Mucosa of gallbladder (tissue), 1 donor: ENCODE measurements at regions not wholly inside any gene's neighbourhood (a gene's known extent, or its start where the extent isn't known, plus 50 kb on each side); places are given as distances from the start of the nearest gene placed in this dataset.
"Not testable (repeated sequence)": the region's sequence is repeated elsewhere in the genome, so short reads cannot be mapped to it uniquely, and the experiment has no call there.

Experiments
- DNase-seq: peaks from one replicate; pipeline ENCODE4 v3.0.0-alpha.2; 2020; ENCODE audit warnings: low spot score
- donor health status: DM: no; HTN: no; CAD: no.

DNA sequence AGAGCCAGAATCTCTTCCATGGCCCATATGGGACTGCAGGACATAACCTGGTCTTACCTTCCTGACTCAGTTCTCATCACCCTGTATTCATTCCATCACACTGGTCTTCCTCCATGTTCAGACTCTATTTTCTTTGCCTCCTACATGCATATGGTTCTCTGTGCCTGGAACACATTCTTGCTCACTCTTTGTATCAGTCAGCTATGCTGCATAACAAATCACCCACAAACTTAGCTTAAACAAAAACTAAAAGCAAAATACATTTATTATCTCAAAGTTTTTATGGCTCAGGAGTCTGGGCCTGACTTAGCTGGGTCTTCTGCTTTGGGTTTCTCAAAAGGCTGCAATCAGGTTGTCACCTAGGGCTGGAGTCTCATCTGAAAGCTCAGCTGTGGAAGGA is 712.6 kb upstream of the TBX3 start:
- DNase-seq: no peak

GRCh38 chr12:115394496-115395220 is 710.7 kb upstream of the TBX3 start:
- DNase-seq: no peak

GRCh38 chr12:115388139-115388538 is 704.2 kb upstream of the TBX3 start:
- no peak for DNase-seq

DNA sequence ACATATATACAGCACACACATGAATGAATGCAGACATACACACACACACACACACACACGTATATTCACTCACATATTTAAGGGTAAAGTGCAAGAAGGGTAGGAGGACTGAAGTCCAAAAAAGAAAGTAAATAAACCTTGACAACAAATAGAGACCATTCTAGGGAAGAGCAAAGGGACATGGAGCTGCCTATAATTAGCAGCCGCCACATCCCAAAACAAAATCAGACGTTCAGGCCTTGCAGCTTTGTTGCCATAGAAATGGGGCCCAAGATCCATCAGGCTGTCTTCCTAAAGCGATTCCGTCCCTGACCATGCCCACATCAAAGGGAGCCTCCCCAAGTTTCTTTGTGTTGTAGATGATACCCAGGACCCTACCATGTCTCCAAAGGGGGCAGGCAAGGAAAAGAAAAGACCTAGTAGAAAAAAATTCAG is 703.5 kb upstream of the TBX3 start:
- no peak for DNase-seq

GRCh38 chr12:115386946-115387345 is 703.0 kb upstream of the TBX3 start:
- DNase-seq: no peak

GRCh38 chr12:115385141-115385540 is 701.2 kb upstream of the TBX3 start:
- DNase-seq: no peak

GRCh38 chr12:115384391-115384790 is 700.4 kb upstream of the TBX3 start:
- DNase-seq: no peak

- DNase-seq: no peak
Observed at GRCh38 chr12:115383668-115384067, 699.7 kb upstream of the TBX3 start.

DNA sequence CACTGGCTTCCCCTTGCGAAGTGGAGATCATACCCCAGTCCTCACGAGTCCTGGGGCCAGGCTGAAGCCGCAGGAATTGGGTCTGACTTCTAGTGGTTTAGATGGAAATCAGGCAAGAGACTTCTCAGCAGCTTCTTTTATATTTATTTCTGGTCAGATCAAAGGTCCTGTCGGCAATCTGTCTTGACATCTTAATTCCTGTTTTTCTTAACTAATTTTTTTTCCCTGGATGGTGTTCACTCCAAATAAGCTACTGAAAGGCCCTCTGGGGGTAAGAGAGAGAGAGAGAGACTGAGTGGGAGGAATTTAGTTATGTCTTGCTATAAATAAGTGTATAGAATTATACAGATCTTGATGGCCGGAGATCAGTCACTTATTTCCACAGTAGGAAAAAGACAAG is 698.7 kb upstream of the TBX3 start:
- no peak for DNase-seq

DNA sequence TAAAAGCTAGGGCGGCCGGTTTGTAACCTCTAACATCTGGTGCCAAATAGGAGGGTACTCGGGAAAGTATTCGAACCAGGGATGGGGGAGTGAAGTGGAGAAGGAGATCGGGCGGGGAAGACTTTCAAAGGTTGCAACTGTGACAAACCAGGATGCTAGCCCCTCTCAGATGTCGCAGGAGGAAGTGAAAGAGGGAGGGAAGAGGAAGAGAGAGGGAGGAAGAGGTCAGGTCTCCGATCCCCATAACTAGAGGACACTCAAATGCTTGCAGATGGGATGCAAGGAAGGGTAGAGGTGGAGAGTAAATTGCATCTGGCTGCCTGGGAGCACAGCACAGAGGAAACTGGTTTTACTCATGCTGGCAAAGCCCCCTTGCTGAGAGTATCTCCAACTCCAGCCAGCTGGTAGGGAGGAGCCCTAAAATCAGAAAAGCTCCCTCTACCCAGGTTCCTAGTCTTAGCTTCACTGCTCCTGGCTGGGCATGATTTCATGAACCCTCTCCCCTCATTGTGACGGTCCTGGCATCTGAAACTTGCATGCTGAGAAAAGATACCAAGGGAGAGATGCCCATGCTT is 696.7 kb upstream of the TBX3 start:
- DNase-seq: no peak

DNA sequence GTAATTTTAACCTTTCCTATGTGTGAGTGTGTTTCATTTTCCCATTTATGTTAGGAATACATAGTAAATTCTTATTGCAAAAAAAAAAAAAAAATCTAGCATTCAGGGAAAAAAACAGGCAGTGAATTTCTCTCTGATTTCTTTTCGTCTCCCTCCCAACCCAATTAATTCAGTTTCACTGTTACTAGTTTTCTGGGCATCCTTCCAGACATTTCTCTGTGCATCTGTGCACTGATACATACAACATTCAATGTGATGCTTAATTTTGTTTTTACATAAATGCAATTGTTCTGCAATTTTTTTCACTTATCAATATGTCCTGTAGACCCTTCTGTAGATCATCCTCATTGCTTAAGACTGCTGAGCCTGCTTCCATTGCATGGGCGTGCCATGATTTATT is 694.3 kb upstream of the TBX3 start:
- no peak for DNase-seq

DNA sequence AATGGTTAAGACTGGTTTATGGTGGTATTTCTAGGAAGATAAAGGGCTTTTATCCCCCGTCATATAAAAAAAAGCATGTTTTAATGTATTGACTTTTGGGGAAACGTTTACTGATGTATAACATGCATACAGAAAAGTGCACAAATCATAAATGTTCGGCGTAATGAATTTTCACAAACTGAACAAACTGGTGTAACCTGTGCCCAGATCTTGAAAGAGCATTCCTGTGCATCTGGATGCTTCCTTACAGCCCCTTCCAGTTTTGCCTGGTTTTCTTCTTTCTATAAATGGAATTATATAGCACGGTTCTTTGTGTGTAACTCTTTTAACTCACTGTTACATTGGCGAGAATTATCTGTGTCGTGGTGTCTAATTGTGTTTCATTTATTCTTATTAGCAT is 693.8 kb upstream of the TBX3 start:
- DNase-seq: no peak

- DNase-seq: no peak
Observed at GRCh38 chr12:115377230-115377629, 693.3 kb upstream of the TBX3 start.

- no peak for DNase-seq
Observed at GRCh38 chr12:115375186-115375991, 691.4 kb upstream of the TBX3 start.

DNA sequence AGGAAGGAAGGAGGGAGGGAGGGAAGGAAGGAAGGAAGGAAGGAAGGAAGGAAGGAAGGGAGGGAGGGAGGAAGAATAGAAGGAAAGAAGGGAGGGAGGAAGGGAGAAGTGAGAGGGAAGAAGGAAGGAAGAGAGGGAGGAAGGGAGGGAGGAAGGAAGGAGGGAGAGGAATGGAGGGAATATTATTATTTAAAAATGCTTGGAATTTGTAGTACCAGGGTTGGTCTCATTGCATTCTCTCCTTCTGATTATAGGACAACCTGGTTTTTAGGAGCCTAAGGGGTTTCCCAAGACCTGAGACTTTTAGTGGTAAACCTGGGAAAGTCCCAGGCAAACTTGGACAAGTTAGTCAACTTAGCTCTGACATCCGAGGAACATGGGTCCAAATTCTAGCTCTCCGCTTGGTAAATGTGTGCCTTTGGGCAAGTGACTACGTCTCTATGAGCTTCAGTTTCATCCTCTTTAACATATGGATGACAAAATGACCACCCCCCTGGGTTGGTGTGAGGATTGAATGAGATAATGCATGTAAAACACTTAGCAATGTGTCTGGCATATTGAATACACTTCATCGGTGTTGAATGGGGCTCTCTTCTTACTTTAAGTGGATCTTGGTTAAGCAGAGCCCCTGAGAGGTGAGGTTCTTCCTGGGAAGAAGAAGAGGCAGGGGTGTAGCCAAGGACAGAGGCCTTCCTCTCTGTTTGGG is 690.7 kb upstream of the TBX3 start:
- no peak for DNase-seq

DNA sequence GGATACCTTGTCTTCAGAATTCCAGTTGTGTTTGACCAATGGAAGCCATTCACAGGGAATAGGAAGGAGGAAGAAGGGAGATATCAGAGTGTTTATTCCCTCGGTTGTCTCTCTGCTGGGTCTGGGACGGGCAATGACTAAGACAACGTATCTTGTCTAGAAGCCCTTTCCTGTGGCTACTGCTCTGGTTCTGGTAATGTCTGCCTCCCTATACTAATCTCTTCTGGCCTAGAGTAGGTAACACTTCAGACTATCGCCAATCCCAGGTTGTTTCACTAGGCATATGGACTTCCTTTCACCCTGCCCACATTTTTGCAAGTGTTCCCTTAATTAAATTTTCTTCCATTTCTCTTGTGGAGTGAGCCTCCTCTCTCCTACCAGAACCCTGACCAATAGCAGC is 687.7 kb upstream of the TBX3 start:
- no peak for DNase-seq

DNA sequence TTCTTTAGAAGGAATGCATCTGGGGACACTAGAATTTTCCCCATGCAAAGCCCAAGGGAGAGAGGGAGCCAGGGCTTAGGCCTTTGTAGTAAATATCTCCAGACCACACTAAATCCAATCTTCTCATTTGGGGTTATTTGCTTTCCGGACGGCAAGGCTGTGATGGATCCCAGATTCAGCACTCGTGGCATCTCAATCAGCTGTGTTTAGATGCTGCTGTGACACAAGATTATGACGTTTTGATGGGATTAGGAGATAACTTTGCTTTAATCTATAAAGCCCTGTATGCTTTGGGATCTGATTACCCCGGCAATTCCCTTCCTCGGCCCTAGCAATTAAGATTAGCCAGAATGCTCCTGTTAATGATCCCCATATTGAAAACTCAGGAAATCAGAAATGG is 686.7 kb upstream of the TBX3 start:
- DNase-seq: no peak

DNA sequence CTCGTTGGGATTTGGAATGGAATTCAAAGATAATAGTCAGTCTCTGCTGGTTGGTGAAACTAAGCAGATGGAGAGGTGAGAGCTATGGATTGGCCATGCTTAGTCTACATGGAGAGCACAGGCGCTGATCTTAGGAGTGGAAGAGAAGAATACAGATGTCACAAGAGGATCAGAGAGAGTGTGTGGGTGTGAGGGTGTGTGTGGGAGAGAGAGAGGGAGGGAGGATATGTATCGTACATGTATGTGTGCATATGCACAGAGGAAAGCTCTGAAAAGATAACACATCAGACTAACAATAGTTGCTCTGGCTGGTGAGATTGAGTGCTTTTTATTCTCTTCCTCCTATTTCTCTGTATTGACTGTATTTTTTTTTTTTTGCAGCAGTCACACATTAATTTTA is 686.2 kb upstream of the TBX3 start:
- DNase-seq: no peak

- DNase-seq: not testable (repeated sequence)
Observed at GRCh38 chr12:115366277-115366676, 682.3 kb upstream of the TBX3 start.

DNA sequence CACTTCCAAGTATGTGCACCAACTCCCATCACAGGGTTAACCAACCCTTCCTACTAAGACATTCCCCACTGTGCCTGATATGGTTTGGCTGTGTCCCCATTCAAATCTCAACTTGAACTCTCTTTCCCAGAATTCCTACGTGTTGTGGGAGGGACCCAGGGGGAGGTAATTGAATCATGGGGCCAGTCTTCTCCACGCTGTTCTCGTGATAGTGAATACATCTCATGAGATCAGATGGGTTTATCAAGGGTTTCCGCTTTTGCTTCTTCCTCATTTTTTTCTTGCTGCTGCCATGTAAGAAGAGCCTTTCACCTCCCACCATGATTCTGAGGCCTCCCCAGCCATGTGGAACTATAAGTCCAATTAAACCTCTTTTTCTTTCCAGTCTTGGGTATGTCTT is 681.8 kb upstream of the TBX3 start:
- not testable (repeated sequence) for DNase-seq

DNA sequence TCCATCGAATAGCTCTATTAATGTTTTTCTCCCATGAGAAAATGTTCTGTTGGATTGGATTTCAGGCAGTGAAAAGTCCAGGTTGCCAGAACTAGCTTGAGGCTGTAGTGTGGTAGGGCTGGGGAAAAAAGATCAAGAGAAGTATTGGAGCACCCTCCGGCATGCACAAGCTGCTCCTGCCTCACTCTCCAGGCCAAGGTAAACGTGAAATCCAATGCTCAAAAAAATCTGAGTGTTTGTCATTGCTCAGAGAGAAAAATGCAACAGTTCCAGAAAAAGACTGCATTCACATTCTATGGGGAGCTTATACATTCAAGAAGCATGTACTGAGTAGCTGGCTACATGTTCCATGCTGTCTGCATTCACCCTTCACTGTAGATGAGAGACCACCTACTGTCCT is 680.9 kb upstream of the TBX3 start:
- no peak for DNase-seq

- no peak for DNase-seq
Observed at GRCh38 chr12:115362339-115362976, 678.5 kb upstream of the TBX3 start.
